Ishikawa (cell line): ENCODE measurements at regions not wholly inside any gene's neighbourhood (a gene's known extent, or its start where the extent isn't known, plus 50 kb on each side); places are given as distances from the start of the nearest gene placed in this dataset.

ENCODE experiments used
- CEBPB ChIP-seq: IDR thresholded peaks from 2 replicates; pipeline ENCODE4 v1.6.1; 2012
- CREB1 ChIP-seq: IDR thresholded peaks from 2 replicates; pipeline ENCODE4 v1.6.1; 2012; ENCODE audit warnings: low read depth
- EGR1 ChIP-seq: IDR thresholded peaks from 2 replicates; pipeline ENCODE4 v1.6.1; 2012
- EP300 ChIP-seq: IDR thresholded peaks from 2 replicates; pipeline ENCODE4 v1.6.1; 2012; ENCODE audit warnings: borderline replicate concordance
- FOXM1 ChIP-seq: IDR thresholded peaks from 2 replicates; pipeline ENCODE4 v1.6.1; 2012; ENCODE audit warnings: low read depth, borderline replicate concordance
- MAX ChIP-seq: IDR thresholded peaks from 2 replicates; pipeline ENCODE4 v1.6.1; 2012
- NFIC ChIP-seq: IDR thresholded peaks from 2 replicates; pipeline ENCODE4 v1.6.1; 2012
- RAD21 ChIP-seq: IDR thresholded peaks from 2 replicates; pipeline ENCODE4 v1.6.1; 2012; ENCODE audit warnings: low read depth
- REST ChIP-seq: IDR thresholded peaks from 2 replicates; pipeline ENCODE4 v1.6.1; 2012; ENCODE audit warnings: low read depth, mild to moderate bottlenecking
- TAF1 ChIP-seq: IDR thresholded peaks from 2 replicates; pipeline ENCODE4 v1.6.1; 2012; ENCODE audit warnings: low read depth, mild to moderate bottlenecking
- TCF12 ChIP-seq: IDR thresholded peaks from 2 replicates; pipeline ENCODE4 v1.6.1; 2012; ENCODE audit warnings: low read depth
- TEAD4 ChIP-seq: IDR thresholded peaks from 2 replicates; pipeline ENCODE4 v1.6.1; 2012
- USF1 ChIP-seq: IDR thresholded peaks from 2 replicates; pipeline ENCODE4 v1.6.1; 2012
- YY1 ChIP-seq: IDR thresholded peaks from 2 replicates; pipeline ENCODE4 v1.6.1; 2012; ENCODE audit warnings: low read depth
- ZBTB7A ChIP-seq: IDR thresholded peaks from 2 replicates; pipeline ENCODE4 v1.6.1; 2012; ENCODE audit warnings: low read depth

GRCh38 chr2:21466341-21466927, 342.7 kb downstream of the TDRD15 start:
- TF ChIP-seq TAF1 (no peak), TEAD4 (no peak), EGR1 (no peak), FOXM1 (no peak), CREB1 (no peak), ZBTB7A (no peak), EP300 (no peak), YY1 (no peak), RAD21 (no peak), CEBPB (no peak), USF1 (no peak)

- TF ChIP-seq NFIC, result no peak
- TF ChIP-seq TCF12, result no peak
- no peak for TF ChIP-seq EGR1
- TF ChIP-seq CEBPB, result no peak
- TF ChIP-seq RAD21, result no peak
- TF ChIP-seq REST, result no peak
- TF ChIP-seq EP300, result no peak
- TF ChIP-seq TAF1, result no peak
- no peak for TF ChIP-seq CREB1
- TF ChIP-seq ZBTB7A, result no peak
- TF ChIP-seq TEAD4, result no peak
- no peak for TF ChIP-seq MAX
These were observed 343.6 kb downstream of the TDRD15 start for GRCh38 chr2:21467280-21467818.

- TF ChIP-seq FOXM1, result no peak
- no peak for TF ChIP-seq REST
These were observed 344.1 kb downstream of the TDRD15 start for GRCh38 chr2:21467910-21468309.

GRCh38 chr2:21468624-21469023, 344.9 kb downstream of the TDRD15 start:
- TF ChIP-seq CEBPB (no peak), REST (no peak), TCF12 (no peak), TAF1 (no peak), FOXM1 (no peak), USF1 (no peak), NFIC (no peak), EP300 (no peak), TEAD4 (no peak), RAD21 (no peak), ZBTB7A (no peak), MAX (no peak), YY1 (no peak), CREB1 (no peak), EGR1 (no peak)
